OCI-LY7 (cell line): ENCODE measurements at regions not wholly inside any gene's neighbourhood (a gene's known extent, or its start where the extent isn't known, plus 50 kb on each side); places are given as distances from the start of the nearest gene placed in this dataset.

Experiments
- CTCF ChIP-seq: fragments of 200-600 bp; sonication (generic); conservative IDR thresholded peaks from 2 replicates; pipeline ENCODE4 v1.5.1; 2014; ENCODE audit warnings: mild to moderate bottlenecking, antibody characterized with exemption, low read length, moderate library complexity, mixed read lengths
- EZH2phosphoT487 ChIP-seq: fragments of 200-600 bp; sonication (generic); IDR thresholded peaks from 2 replicates; pipeline ENCODE4 v1.6.1; 2018; ENCODE audit warnings: low read depth, borderline replicate concordance, mild to moderate bottlenecking, mixed run types, antibody characterized with exemption, low read length, moderate library complexity, mixed read lengths

GRCh38 chr4:80140194-80140593 is 57.1 kb upstream of the PRDM8 start:
- TF ChIP-seq CTCF (no peak), EZH2phosphoT487 (no peak)
